Activated naive CD4-positive, alpha-beta T cell treated with anti-CD3 and anti-CD28 coated beads, Interleukin-2, amount 10 ng/mL, durations not matched to agents 7 days and 5 days (primary cell): ENCODE measurements at regions not wholly inside any gene's neighbourhood (a gene's known extent, or its start where the extent isn't known, plus 50 kb on each side); places are given as distances from the start of the nearest gene placed in this dataset.

ENCODE experiments used
- CTCF ChIA-PET: fragments of 350-600 bp; sonication (Branson Sonifier 250); formaldehyde crosslinking; loops from one replicate; lab custom pipeline; 2021; ENCODE audit warnings: antibody characterized with exemption; lab: Charles Lee
- DNase-seq: peaks from one replicate; pipeline ENCODE4 v3.0.0-alpha.2; 2020
- H3K27ac Mint-ChIP-seq: one replicate; pipeline ENCODE4 v1.8.0; 2021; ENCODE audit warnings: mild to moderate bottlenecking, moderate library complexity, mixed read lengths
- H3K27me3 Mint-ChIP-seq: one replicate; pipeline ENCODE4 v1.8.0; 2021; ENCODE audit warnings: mild to moderate bottlenecking, mixed read lengths
- H3K36me3 Mint-ChIP-seq: one replicate; pipeline ENCODE4 v1.8.0; 2021; ENCODE audit warnings: mixed read lengths
- H3K4me1 Mint-ChIP-seq: one replicate; pipeline ENCODE4 v1.8.0; 2021; ENCODE audit warnings: mixed read lengths
- H3K4me3 Mint-ChIP-seq: one replicate; pipeline ENCODE4 v1.8.0; 2021; ENCODE audit warnings: mild to moderate bottlenecking, moderate library complexity, mixed read lengths
- H3K9me3 Mint-ChIP-seq: one replicate; pipeline ENCODE4 v1.8.0; 2021; ENCODE audit warnings: mixed read lengths

GRCh38 chr18:77647472-77647871, 397.8 kb downstream of the GALR1 start:
- DNase-seq = no peak
- Mint-ChIP-seq H3K4me3 (no peak overlapping the region), H3K4me1 (no peaks in the 10 kb centered on the region), H3K27ac (no peak overlapping the region), H3K36me3 (no peaks in the 10 kb centered on the region), H3K9me3 (no peaks in the 10 kb centered on the region), H3K27me3 (peaks cover 10% of the 10 kb centered on the region)
- CTCF ChIA-PET = no interaction called here

- Mint-ChIP-seq H3K36me3 (no peaks in the 10 kb centered on the region), H3K27ac (no peak overlapping the region), H3K9me3 (no peaks in the 10 kb centered on the region), H3K27me3 (peaks cover 10% of the 10 kb centered on the region), H3K4me1 (no peaks in the 10 kb centered on the region), H3K4me3 (no peak overlapping the region)
- CTCF ChIA-PET = interaction anchor here (1.6 kb wide), 1 partner anchor 847 kb away, joined by 4 read pairs; no protein-coding TSS in a partner anchor
- DNase-seq = no peak
Observed at GRCh38 chr18:77648411-77648810, 398.8 kb downstream of the GALR1 start.

GRCh38 chr18:77650799-77651385, 401.2 kb downstream of the GALR1 start:
- H3K27me3 Mint-ChIP-seq = peaks cover 10% of the 10 kb centered on the region
- no peaks in the 10 kb centered on the region for H3K4me1 Mint-ChIP-seq
- no peak overlapping the region for H3K27ac Mint-ChIP-seq
- peak; percentile 67 for DNase-seq
- H3K9me3 Mint-ChIP-seq = no peaks in the 10 kb centered on the region
- no peaks in the 10 kb centered on the region for H3K36me3 Mint-ChIP-seq
- CTCF ChIA-PET = interaction anchor here (0.9 to 2.2 kb wide), 4 partner anchors 668 to 851 kb away, joined by 4 to 13 read pairs (median 4); no protein-coding TSS in a partner anchor
- no peak overlapping the region for H3K4me3 Mint-ChIP-seq

- DNase-seq = no peak
- Mint-ChIP-seq H3K4me3 (no peak overlapping the region), H3K27ac (no peak overlapping the region), H3K9me3 (no peaks in the 10 kb centered on the region), H3K36me3 (no peaks in the 10 kb centered on the region), H3K27me3 (peaks cover 7% of the 10 kb centered on the region), H3K4me1 (no peaks in the 10 kb centered on the region)
- CTCF ChIA-PET = interaction anchor here (0.9 to 2.2 kb wide), 4 partner anchors 669 to 852 kb away, joined by 4 to 13 read pairs (median 4); no protein-coding TSS in a partner anchor
Observed at GRCh38 chr18:77651441-77651840, 401.8 kb downstream of the GALR1 start.

GRCh38 chr18:77653792-77654191, 404.1 kb downstream of the GALR1 start:
- no peaks in the 10 kb centered on the region for H3K9me3 Mint-ChIP-seq
- H3K4me1 Mint-ChIP-seq = no peaks in the 10 kb centered on the region
- peaks cover 12% of the 10 kb centered on the region for H3K27me3 Mint-ChIP-seq
- DNase-seq = no peak
- CTCF ChIA-PET = no interaction called here
- H3K27ac Mint-ChIP-seq = no peak overlapping the region
- H3K4me3 Mint-ChIP-seq = no peak overlapping the region
- no peaks in the 10 kb centered on the region for H3K36me3 Mint-ChIP-seq

- no peak overlapping the region for H3K4me3 Mint-ChIP-seq
- no peaks in the 10 kb centered on the region for H3K36me3 Mint-ChIP-seq
- CTCF ChIA-PET = no interaction called here
- H3K27ac Mint-ChIP-seq = no peak overlapping the region
- DNase-seq = no peak
- H3K9me3 Mint-ChIP-seq = no peaks in the 10 kb centered on the region
- peaks cover 14% of the 10 kb centered on the region for H3K27me3 Mint-ChIP-seq
- no peaks in the 10 kb centered on the region for H3K4me1 Mint-ChIP-seq
Observed at GRCh38 chr18:77654302-77654701, 404.7 kb downstream of the GALR1 start.

GRCh38 chr18:77657651-77658298, 408.1 kb downstream of the GALR1 start:
- Mint-ChIP-seq H3K4me3 (no peak overlapping the region), H3K27ac (no peak overlapping the region), H3K27me3 (peaks cover 18% of the 10 kb centered on the region), H3K4me1 (no peaks in the 10 kb centered on the region), H3K36me3 (no peaks in the 10 kb centered on the region), H3K9me3 (no peaks in the 10 kb centered on the region)
- CTCF ChIA-PET = no interaction called here
- DNase-seq = no peak

- Mint-ChIP-seq H3K36me3 (no peaks in the 10 kb centered on the region), H3K4me1 (no peaks in the 10 kb centered on the region), H3K4me3 (no peak overlapping the region), H3K27ac (no peak overlapping the region), H3K9me3 (no peaks in the 10 kb centered on the region), H3K27me3 (peaks cover 19% of the 10 kb centered on the region)
- CTCF ChIA-PET = no interaction called here
- no peak for DNase-seq
Observed at GRCh38 chr18:77658299-77658662, 408.6 kb downstream of the GALR1 start.

- no peaks in the 10 kb centered on the region for H3K9me3 Mint-ChIP-seq
- no peak for DNase-seq
- no peaks in the 10 kb centered on the region for H3K36me3 Mint-ChIP-seq
- H3K4me1 Mint-ChIP-seq = no peaks in the 10 kb centered on the region
- no peak overlapping the region for H3K27ac Mint-ChIP-seq
- CTCF ChIA-PET = no interaction called here
- no peak overlapping the region for H3K4me3 Mint-ChIP-seq
- H3K27me3 Mint-ChIP-seq = peaks cover 22% of the 10 kb centered on the region
Observed at GRCh38 chr18:77658751-77659448, 409.3 kb downstream of the GALR1 start.

- Mint-ChIP-seq H3K27ac (no peak overlapping the region), H3K36me3 (no peaks in the 10 kb centered on the region), H3K4me1 (no peaks in the 10 kb centered on the region), H3K27me3 (peaks cover 3% of the 10 kb centered on the region), H3K4me3 (no peak overlapping the region), H3K9me3 (peaks cover 4% of the 10 kb centered on the region)
- CTCF ChIA-PET = no interaction called here
- DNase-seq = no peak
Observed at GRCh38 chr18:77666613-77667012, 417.0 kb downstream of the GALR1 start.

GRCh38 chr18:77668219-77668618, 418.6 kb downstream of the GALR1 start:
- DNase-seq = no peak
- H3K9me3 Mint-ChIP-seq = peaks cover 4% of the 10 kb centered on the region
- no peak overlapping the region for H3K4me3 Mint-ChIP-seq
- H3K27ac Mint-ChIP-seq = no peak overlapping the region
- CTCF ChIA-PET = no interaction called here
- H3K27me3 Mint-ChIP-seq = peaks cover 3% of the 10 kb centered on the region
- H3K36me3 Mint-ChIP-seq = no peaks in the 10 kb centered on the region
- H3K4me1 Mint-ChIP-seq = no peaks in the 10 kb centered on the region

GRCh38 chr18:77669331-77669730, 419.7 kb downstream of the GALR1 start:
- no peaks in the 10 kb centered on the region for H3K27me3 Mint-ChIP-seq
- peaks cover 4% of the 10 kb centered on the region for H3K9me3 Mint-ChIP-seq
- no peaks in the 10 kb centered on the region for H3K4me1 Mint-ChIP-seq
- H3K36me3 Mint-ChIP-seq = no peaks in the 10 kb centered on the region
- no peak for DNase-seq
- H3K27ac Mint-ChIP-seq = no peak overlapping the region
- CTCF ChIA-PET = interaction anchor here (0.6 kb wide), 1 partner anchor 656 kb away, joined by 3 read pairs; no protein-coding TSS in a partner anchor
- no peak overlapping the region for H3K4me3 Mint-ChIP-seq

- CTCF ChIA-PET = no interaction called here
- H3K4me3 Mint-ChIP-seq = no peak overlapping the region
- peak overlapping the region; percentile 29 for H3K27ac Mint-ChIP-seq
- H3K4me1 Mint-ChIP-seq = no peaks in the 10 kb centered on the region
- peaks cover 4% of the 10 kb centered on the region for H3K9me3 Mint-ChIP-seq
- DNase-seq = no peak
- H3K27me3 Mint-ChIP-seq = no peaks in the 10 kb centered on the region
- H3K36me3 Mint-ChIP-seq = no peaks in the 10 kb centered on the region
Observed at GRCh38 chr18:77671456-77672167, 422.0 kb downstream of the GALR1 start.

GRCh38 chr18:77676910-77677309, 427.3 kb downstream of the GALR1 start:
- CTCF ChIA-PET = no interaction called here
- Mint-ChIP-seq H3K36me3 (no peaks in the 10 kb centered on the region), H3K27me3 (peaks cover 5% of the 10 kb centered on the region), H3K4me1 (no peaks in the 10 kb centered on the region), H3K9me3 (no peaks in the 10 kb centered on the region), H3K4me3 (no peak overlapping the region), H3K27ac (no peak overlapping the region)
- DNase-seq = no peak
